Renal cortical epithelial cell (primary cell): ENCODE measurements at regions not wholly inside any gene's neighbourhood (a gene's known extent, or its start where the extent isn't known, plus 50 kb on each side); places are given as distances from the start of the nearest gene placed in this dataset.
A peak's percentile ranks its signal among the peaks of the same experiment; 100 is the strongest.
"Not testable (repeated sequence)": the region's sequence is repeated elsewhere in the genome, so short reads cannot be mapped to it uniquely, and the experiment has no call there.

ENCODE experiments used
- DNase-seq: peaks from one replicate; pipeline ENCODE4 v3.0.0-alpha.2; 2011; ENCODE audit warnings: low read depth

GRCh38 chr2:176851200-176851888, 361.2 kb upstream of the HNRNPA3 start:
- peak; percentile 76 for DNase-seq

GRCh38 chr2:176851889-176852483, 360.6 kb upstream of the HNRNPA3 start:
- DNase-seq = no peak

GRCh38 chr2:176852667-176853066, 359.9 kb upstream of the HNRNPA3 start:
- DNase-seq = no peak

- DNase-seq = peak; percentile 52
Measured at GRCh38 chr2:176854062-176854461, 358.5 kb upstream of the HNRNPA3 start.

- DNase-seq = no peak
Measured at GRCh38 chr2:176854878-176855277, 357.7 kb upstream of the HNRNPA3 start.

- DNase-seq = no peak
Measured at GRCh38 chr2:176856683-176857082, 355.9 kb upstream of the HNRNPA3 start.

GRCh38 chr2:176865336-176865735, 347.3 kb upstream of the HNRNPA3 start:
- no peak for DNase-seq

GRCh38 chr2:176872406-176872805, 340.2 kb upstream of the HNRNPA3 start:
- no peak for DNase-seq

- DNase-seq = peak; percentile 14
Measured at GRCh38 chr2:176873403-176873802, 339.2 kb upstream of the HNRNPA3 start.

- DNase-seq = no peak
Measured at GRCh38 chr2:176876493-176877103, 336.0 kb upstream of the HNRNPA3 start.

GRCh38 chr2:176879426-176879995, 333.1 kb upstream of the HNRNPA3 start:
- DNase-seq = no peak

- DNase-seq = not testable (repeated sequence)
Measured at GRCh38 chr2:176882045-176882444, 330.5 kb upstream of the HNRNPA3 start.

- no peak for DNase-seq
Measured at GRCh38 chr2:176885001-176885643, 327.5 kb upstream of the HNRNPA3 start.

GRCh38 chr2:176885661-176886060, 326.9 kb upstream of the HNRNPA3 start:
- peak; percentile 55 for DNase-seq

GRCh38 chr2:176891105-176891504, 321.5 kb upstream of the HNRNPA3 start:
- no peak for DNase-seq

GRCh38 chr2:176891857-176892256, 320.7 kb upstream of the HNRNPA3 start:
- no peak for DNase-seq

- DNase-seq = no peak
Measured at GRCh38 chr2:176892676-176893226, 319.8 kb upstream of the HNRNPA3 start.

- no peak for DNase-seq
Measured at GRCh38 chr2:176895158-176895557, 317.4 kb upstream of the HNRNPA3 start.

GRCh38 chr2:176902454-176902853, 310.1 kb upstream of the HNRNPA3 start:
- DNase-seq = no peak

- DNase-seq = not testable (repeated sequence)
Measured at GRCh38 chr2:176904053-176904452, 308.5 kb upstream of the HNRNPA3 start.

- no peak for DNase-seq
Measured at GRCh38 chr2:176907341-176907740, 305.3 kb upstream of the HNRNPA3 start.

- DNase-seq = no peak
Measured at GRCh38 chr2:176910828-176911227, 301.8 kb upstream of the HNRNPA3 start.
